Neural cell (in vitro differentiated cells): ENCODE measurements at regions not wholly inside any gene's neighbourhood (a gene's known extent, or its start where the extent isn't known, plus 50 kb on each side); places are given as distances from the start of the nearest gene placed in this dataset.

Experiments
- H2AFZ ChIP-seq: fragments of 200-600, 300-800 bp; sonication (generic), shearing (Covaris generic); 2 replicates; pipeline ENCODE4 v1.6.0; 2014; ENCODE audit warnings: low read depth, mild to moderate bottlenecking, antibody characterized with exemption, low read length, moderate library complexity
- H3F3A ChIP-seq: fragments of 200-600 bp; shearing (Covaris generic); 2 replicates; pipeline ENCODE4 v1.6.1; 2016; ENCODE audit warnings: mild to moderate bottlenecking, moderate library complexity, mixed read lengths, antibody characterized with exemption, low read length; ENCODE audit not compliant: insufficient read depth, poor library complexity, severe bottlenecking
- H3K27ac ChIP-seq: fragments of 200-600, 300-800 bp; sonication (generic), shearing (Covaris generic); 2 replicates; pipeline ENCODE4 v1.5.1; 2014; ENCODE audit warnings: mild to moderate bottlenecking, low read length, moderate library complexity
- H3K27me3 ChIP-seq: fragments of 300-800, 200-600 bp; sonication (generic), shearing (Covaris generic); 2 replicates; pipeline ENCODE4 v1.6.0; 2014; ENCODE audit warnings: mild to moderate bottlenecking, low read depth, low read length, moderate library complexity; ENCODE audit not compliant: insufficient read depth
- H3K36me3 ChIP-seq: fragments of 300-800, 200-600 bp; sonication (generic), shearing (Covaris generic); 2 replicates; pipeline ENCODE4 v1.5.1; 2014; ENCODE audit warnings: mild to moderate bottlenecking, antibody characterized with exemption, low read length, moderate library complexity; ENCODE audit not compliant: insufficient read depth
- H3K4me2 ChIP-seq: fragments of 300-800, 200-600 bp; sonication (generic), shearing (Covaris generic); 2 replicates; pipeline ENCODE4 v1.6.0; 2014; ENCODE audit warnings: mild to moderate bottlenecking, low read length
- H3K4me3 ChIP-seq: fragments of 300-800, 200-600 bp; sonication (generic), shearing (Covaris generic); 2 replicates; pipeline ENCODE4 v1.5.1; 2014; ENCODE audit warnings: mild to moderate bottlenecking, low read length, moderate library complexity
- H3K79me2 ChIP-seq: fragments of 200-600 bp; shearing (Covaris generic); replicated peaks from 2 replicates; pipeline ENCODE4 v1.6.0; 2014; ENCODE audit warnings: mild to moderate bottlenecking, low read length, moderate library complexity; ENCODE audit not compliant: insufficient read depth
- H3K9ac ChIP-seq: fragments of 300-800, 200-600 bp; sonication (generic), shearing (Covaris generic); 2 replicates; pipeline ENCODE4 v1.6.1; 2016; ENCODE audit warnings: mild to moderate bottlenecking, low read length, mixed read lengths
- H3K9me2 ChIP-seq: fragments of 200-600 bp; shearing (Covaris generic); 2 replicates; pipeline ENCODE4 v1.6.1; 2016; ENCODE audit warnings: mild to moderate bottlenecking, low read length, mixed read lengths; ENCODE audit not compliant: insufficient read depth
- H3K9me3 ChIP-seq: fragments of 200-600, 300-800 bp; sonication (generic), shearing (Covaris generic); 2 replicates; pipeline ENCODE4 v1.6.1; 2016; ENCODE audit warnings: mild to moderate bottlenecking, mixed run types, low read length, moderate library complexity, mixed read lengths
- H4K20me1 ChIP-seq: fragments of 200-600 bp; shearing (Covaris generic); 2 replicates; pipeline ENCODE4 v1.6.1; 2016; ENCODE audit warnings: mild to moderate bottlenecking, mixed run types; ENCODE audit not compliant: insufficient read depth
- EP300 ChIP-seq: fragments of 450-650 bp; conservative IDR thresholded peaks from 2 replicates; pipeline ENCODE4 v1.6.1; 2014; ENCODE audit warnings: antibody characterized with exemption, mild to moderate bottlenecking, moderate library complexity; ENCODE audit not compliant: poor library complexity, severe bottlenecking
- EZH2 ChIP-seq: fragments of 200-600, 300-800 bp; shearing (Covaris generic), sonication (generic); IDR thresholded peaks from 2 replicates; pipeline ENCODE4 v1.6.1; 2014; ENCODE audit warnings: antibody characterized with exemption, low read length, borderline replicate concordance, mild to moderate bottlenecking; ENCODE audit not compliant: insufficient read depth, poor library complexity, severe bottlenecking
- MXI1 ChIP-seq: fragments of 450-650 bp; conservative IDR thresholded peaks from 2 replicates; pipeline ENCODE4 v1.6.1; 2014; ENCODE audit warnings: antibody characterized with exemption, mild to moderate bottlenecking; ENCODE audit not compliant: poor library complexity, severe bottlenecking
- POLR2AphosphoS5 ChIP-seq: IDR thresholded peaks from 2 replicates; pipeline ENCODE4 v1.6.1; 2012
- RAD21 ChIP-seq: fragments of 450-650 bp; conservative IDR thresholded peaks from 2 replicates; pipeline ENCODE4 v1.6.1; 2014; ENCODE audit warnings: antibody characterized with exemption, mild to moderate bottlenecking, moderate library complexity
- SMC3 ChIP-seq: fragments of 450-650 bp; conservative IDR thresholded peaks from 2 replicates; pipeline ENCODE4 v1.6.1; 2014; ENCODE audit warnings: antibody characterized with exemption, mild to moderate bottlenecking, moderate library complexity; ENCODE audit not compliant: poor library complexity
- TAF1 ChIP-seq: IDR thresholded peaks from 2 replicates; pipeline ENCODE4 v1.6.1; 2012; ENCODE audit warnings: low read depth
- small RNA-seq, 3 experiments: library from RNA; depleted of rRNA; stranded (forward); fragments of <200 nt; gene quantifications; one replicate each; pipeline ENCODE3, GENCODE V24; 2012
- TF ChIP-seq, protein P1 (sequence below): IDR thresholded peaks from 2 replicates; pipeline ENCODE4 v1.6.1; 2012; ENCODE audit warnings: borderline replicate concordance
- TF ChIP-seq, protein P2 (sequence below): fragments of 450-650 bp; IDR thresholded peaks from 2 replicates; pipeline ENCODE4 v1.5.1; 2014; ENCODE audit warnings: antibody characterized with exemption, mild to moderate bottlenecking, moderate library complexity; ENCODE audit not compliant: poor library complexity, severe bottlenecking

DNA sequence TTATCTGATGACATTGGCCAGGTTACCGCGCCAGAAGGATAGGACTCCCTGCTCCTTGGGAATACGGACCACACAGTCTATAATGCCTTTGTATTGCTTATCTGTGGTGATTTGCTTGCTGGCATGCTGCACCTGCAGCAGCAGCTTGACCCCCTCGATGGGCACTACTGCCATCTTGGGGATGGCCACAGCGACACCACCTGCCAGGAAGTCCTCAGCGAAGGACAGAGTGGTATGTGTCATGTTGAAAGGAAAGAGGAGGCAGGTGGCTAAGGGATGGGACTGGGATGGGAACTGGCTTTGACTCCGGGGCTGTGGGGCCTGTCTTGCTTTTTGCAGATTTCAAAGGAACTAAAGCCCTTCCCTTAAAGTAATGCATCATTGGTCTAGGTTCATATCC lies 50.3 kb upstream of the ACO1 start:
- H3K9me3 ChIP-seq: no peaks in the 10 kb centered on the region
- H3K36me3 ChIP-seq: no peaks in the 10 kb centered on the region
- TF ChIP-seq SMC3: no peak
- no peak for TF ChIP-seq RAD21
- TF ChIP-seq EP300: no peak
- TF ChIP-seq, protein P1, sequence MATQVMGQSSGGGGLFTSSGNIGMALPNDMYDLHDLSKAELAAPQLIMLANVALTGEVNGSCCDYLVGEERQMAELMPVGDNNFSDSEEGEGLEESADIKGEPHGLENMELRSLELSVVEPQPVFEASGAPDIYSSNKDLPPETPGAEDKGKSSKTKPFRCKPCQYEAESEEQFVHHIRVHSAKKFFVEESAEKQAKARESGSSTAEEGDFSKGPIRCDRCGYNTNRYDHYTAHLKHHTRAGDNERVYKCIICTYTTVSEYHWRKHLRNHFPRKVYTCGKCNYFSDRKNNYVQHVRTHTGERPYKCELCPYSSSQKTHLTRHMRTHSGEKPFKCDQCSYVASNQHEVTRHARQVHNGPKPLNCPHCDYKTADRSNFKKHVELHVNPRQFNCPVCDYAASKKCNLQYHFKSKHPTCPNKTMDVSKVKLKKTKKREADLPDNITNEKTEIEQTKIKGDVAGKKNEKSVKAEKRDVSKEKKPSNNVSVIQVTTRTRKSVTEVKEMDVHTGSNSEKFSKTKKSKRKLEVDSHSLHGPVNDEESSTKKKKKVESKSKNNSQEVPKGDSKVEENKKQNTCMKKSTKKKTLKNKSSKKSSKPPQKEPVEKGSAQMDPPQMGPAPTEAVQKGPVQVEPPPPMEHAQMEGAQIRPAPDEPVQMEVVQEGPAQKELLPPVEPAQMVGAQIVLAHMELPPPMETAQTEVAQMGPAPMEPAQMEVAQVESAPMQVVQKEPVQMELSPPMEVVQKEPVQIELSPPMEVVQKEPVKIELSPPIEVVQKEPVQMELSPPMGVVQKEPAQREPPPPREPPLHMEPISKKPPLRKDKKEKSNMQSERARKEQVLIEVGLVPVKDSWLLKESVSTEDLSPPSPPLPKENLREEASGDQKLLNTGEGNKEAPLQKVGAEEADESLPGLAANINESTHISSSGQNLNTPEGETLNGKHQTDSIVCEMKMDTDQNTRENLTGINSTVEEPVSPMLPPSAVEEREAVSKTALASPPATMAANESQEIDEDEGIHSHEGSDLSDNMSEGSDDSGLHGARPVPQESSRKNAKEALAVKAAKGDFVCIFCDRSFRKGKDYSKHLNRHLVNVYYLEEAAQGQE: no peak
- TF ChIP-seq EZH2: no peak
- no peak for TF ChIP-seq TAF1
- TF ChIP-seq POLR2AphosphoS5: no peak
- TF ChIP-seq MXI1: no peak
- TF ChIP-seq, protein P2, sequence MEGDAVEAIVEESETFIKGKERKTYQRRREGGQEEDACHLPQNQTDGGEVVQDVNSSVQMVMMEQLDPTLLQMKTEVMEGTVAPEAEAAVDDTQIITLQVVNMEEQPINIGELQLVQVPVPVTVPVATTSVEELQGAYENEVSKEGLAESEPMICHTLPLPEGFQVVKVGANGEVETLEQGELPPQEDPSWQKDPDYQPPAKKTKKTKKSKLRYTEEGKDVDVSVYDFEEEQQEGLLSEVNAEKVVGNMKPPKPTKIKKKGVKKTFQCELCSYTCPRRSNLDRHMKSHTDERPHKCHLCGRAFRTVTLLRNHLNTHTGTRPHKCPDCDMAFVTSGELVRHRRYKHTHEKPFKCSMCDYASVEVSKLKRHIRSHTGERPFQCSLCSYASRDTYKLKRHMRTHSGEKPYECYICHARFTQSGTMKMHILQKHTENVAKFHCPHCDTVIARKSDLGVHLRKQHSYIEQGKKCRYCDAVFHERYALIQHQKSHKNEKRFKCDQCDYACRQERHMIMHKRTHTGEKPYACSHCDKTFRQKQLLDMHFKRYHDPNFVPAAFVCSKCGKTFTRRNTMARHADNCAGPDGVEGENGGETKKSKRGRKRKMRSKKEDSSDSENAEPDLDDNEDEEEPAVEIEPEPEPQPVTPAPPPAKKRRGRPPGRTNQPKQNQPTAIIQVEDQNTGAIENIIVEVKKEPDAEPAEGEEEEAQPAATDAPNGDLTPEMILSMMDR: no peak
- H3K4me3 ChIP-seq: no peak overlapping the region
- no peak overlapping the region for H3K9ac ChIP-seq
- no peaks in the 10 kb centered on the region for H4K20me1 ChIP-seq
- H3K27me3 ChIP-seq: no peaks in the 10 kb centered on the region
- no peak overlapping the region for H3K27ac ChIP-seq
- no peaks in the 10 kb centered on the region for H3K79me2 ChIP-seq
- H3K4me2 ChIP-seq: no peak overlapping the region
- no peaks in the 10 kb centered on the region for H3K9me2 ChIP-seq
- no peak overlapping the region for H2AFZ ChIP-seq
- H3F3A ChIP-seq: no peaks in the 10 kb centered on the region

Small RNAs in the stretch of these regions (small RNA-seq; reads per million reads assigned to genes)
- gene MIR873 (99.9 to 120 (median 106) reads per million in 3 experiments), gene MIR876 (105 to 195 (median 172) reads per million in 3 experiments), gene RNA5SP281 (0 reads per million in 3 experiments)
